Activated B cell treated with CpG ODN at 0.5 μM for 24 hours (primary cell): ENCODE measurements at regions not wholly inside any gene's neighbourhood (a gene's known extent, or its start where the extent isn't known, plus 50 kb on each side); places are given as distances from the start of the nearest gene placed in this dataset.
A peak's percentile ranks its signal among the peaks of the same experiment; 100 is the strongest.
"Not testable (repeated sequence)": the region's sequence is repeated elsewhere in the genome, so short reads cannot be mapped to it uniquely, and the experiment has no call there.

Source experiments
- ATAC-seq: fragments of 200-7000 bp; cut with Tn5 transposase; one replicate; pipeline ENCODE4 v1.10.0; 2021; ENCODE audit warnings: low read depth, mild to moderate bottlenecking, moderate library complexity
- CTCF ChIA-PET: fragments of 350-600 bp; sonication (Branson Sonifier 250); formaldehyde crosslinking; loops from one replicate; lab custom pipeline; 2021; ENCODE audit warnings: antibody characterized with exemption; lab: Charles Lee
- POLR2A ChIA-PET: fragments of 350-600 bp; sonication (Branson Sonifier 250); formaldehyde crosslinking; loops from one replicate; lab custom pipeline; 2021; ENCODE audit warnings: antibody characterized with exemption; lab: Charles Lee
- DNase-seq: peaks from one replicate; pipeline ENCODE4 v3.0.0; 2022
- H3K27ac Mint-ChIP-seq: one replicate; pipeline ENCODE4 v1.8.0; 2020; ENCODE audit warnings: mixed read lengths
- H3K27me3 Mint-ChIP-seq: one replicate; pipeline ENCODE4 v1.8.0; 2021; ENCODE audit warnings: mixed read lengths
- H3K36me3 Mint-ChIP-seq: one replicate; pipeline ENCODE4 v1.8.0; 2021; ENCODE audit warnings: low read depth, mixed read lengths
- H3K4me1 Mint-ChIP-seq: one replicate; pipeline ENCODE4 v1.8.0; 2021; ENCODE audit warnings: mixed read lengths
- H3K4me3 Mint-ChIP-seq: one replicate; pipeline ENCODE4 v1.8.0; 2020; ENCODE audit warnings: mild to moderate bottlenecking, mixed read lengths
- H3K9me3 Mint-ChIP-seq: one replicate; pipeline ENCODE4 v1.8.0; 2020; ENCODE audit warnings: mixed read lengths
- CTCF ChIP-seq: fragments of 200-600 bp; IDR thresholded peaks from one replicate; pipeline ENCODE4 v1.8.0; 2022; ENCODE audit warnings: antibody characterized with exemption, mild to moderate bottlenecking
- intact Hi-C: fragments of 100-400 bp; cut with micrococcal nuclease; formaldehyde crosslinking; loops from one replicate; pipeline ENCODE4 v1.15.1; 2024

- ATAC-seq, H3K9me3 Mint-ChIP-seq, DNase-seq, H3K27ac Mint-ChIP-seq, CTCF ChIA-PET, H3K4me1 Mint-ChIP-seq, H3K36me3 Mint-ChIP-seq, intact Hi-C loops, H3K4me3 Mint-ChIP-seq, POLR2A ChIA-PET, H3K27me3 Mint-ChIP-seq: not testable (repeated sequence)
Measured at GRCh38 chr5:62250919-62251318, 55.1 kb upstream of the KIF2A start.

- CTCF ChIA-PET, H3K27ac Mint-ChIP-seq, H3K9me3 Mint-ChIP-seq, H3K4me3 Mint-ChIP-seq, ATAC-seq, intact Hi-C loops, H3K27me3 Mint-ChIP-seq, H3K36me3 Mint-ChIP-seq, DNase-seq, POLR2A ChIA-PET: not testable (repeated sequence)
- peaks cover 11% of the 10 kb centered on the region for H3K4me1 Mint-ChIP-seq
Measured at GRCh38 chr5:62252519-62252918, 53.5 kb upstream of the KIF2A start.

GRCh38 chr5:62255551-62255950 is 50.5 kb upstream of the KIF2A start:
- POLR2A ChIA-PET, H3K9me3 Mint-ChIP-seq, ATAC-seq, CTCF ChIA-PET, H3K36me3 Mint-ChIP-seq, H3K27ac Mint-ChIP-seq, H3K27me3 Mint-ChIP-seq, intact Hi-C loops, DNase-seq, H3K4me3 Mint-ChIP-seq: not testable (repeated sequence)
- peaks cover 11% of the 10 kb centered on the region for H3K4me1 Mint-ChIP-seq

GRCh38 chr5:62256161-62257019 is 49.6 kb upstream of the KIF2A start:
- CTCF ChIA-PET = no interaction called here
- intact Hi-C loops = no loop called here
- ATAC-seq (no peak), DNase-seq (no peak)
- peak overlapping the region; percentile 29 for H3K4me3 Mint-ChIP-seq
- peak overlapping the region; percentile 64 for H3K27ac Mint-ChIP-seq
- peaks cover 11% of the 10 kb centered on the region for H3K4me1 Mint-ChIP-seq
- no peak for TF ChIP-seq CTCF
- H3K36me3 Mint-ChIP-seq = no peaks in the 10 kb centered on the region
- POLR2A ChIA-PET = no interaction called here
- no peaks in the 10 kb centered on the region for H3K9me3 Mint-ChIP-seq
- H3K27me3 Mint-ChIP-seq = no peaks in the 10 kb centered on the region
